ENCODE measurements at regions not wholly inside any gene's neighbourhood (a gene's known extent, or its start where the extent isn't known, plus 50 kb on each side); places are given as distances from the start of the nearest gene placed in this dataset.

GRCh38 chr12:84727961-84728360, 184.6 kb downstream of the SLC6A15 start:
- H3K36me3 Mint-ChIP-seq: no peaks in the 10 kb centered on the region
- no peak overlapping the region for H3K4me3 Mint-ChIP-seq
- peaks cover 0 to 5% (median 0%) of the 10 kb centered on the region in 11 donors for H3K9me3 Mint-ChIP-seq
- no peak overlapping the region for H3K27ac ChIP-seq (ENCODE audit: low read depth, low read length)
- intact Hi-C loops (cut with micrococcal nuclease): no loop called here
- no peaks in the 10 kb centered on the region for H3K4me1 Mint-ChIP-seq
- no peak overlapping the region for H3K4me3 ChIP-seq (ENCODE audit: low read length)
- H3K9me3 ChIP-seq (ENCODE audit: control insufficient read depth in 2 of 3, low read length in 3 of 3): no peaks in the 10 kb centered on the region
- ATAC-seq (no peak), DNase-seq (no peak)
- ChIA-PET POLR2A (no interaction called here), CTCF (no interaction called here)
- H3K4me1 ChIP-seq (ENCODE audit: control insufficient read depth in 2 of 2, insufficient read depth in 2 of 2, low read length in 2 of 2): no peaks in the 10 kb centered on the region
- H3K27me3 ChIP-seq (ENCODE audit: control insufficient read depth in 2 of 2, insufficient read depth in 2 of 2, low read length in 2 of 2): no peaks in the 10 kb centered on the region
- no peaks in the 10 kb centered on the region for H3K36me3 ChIP-seq (ENCODE audit: control insufficient read depth in 2 of 3, insufficient read depth in 3 of 3, low read length in 3 of 3)
- H3K27ac Mint-ChIP-seq: no peak overlapping the region
- no peaks in the 10 kb centered on the region for H3K27me3 Mint-ChIP-seq

- H3K27me3 Mint-ChIP-seq: no peaks in the 10 kb centered on the region
- no peak overlapping the region for H3K27ac ChIP-seq (ENCODE audit: low read depth, low read length)
- CTCF ChIA-PET: no interaction called here
- H3K4me3 ChIP-seq (ENCODE audit: low read length): no peak overlapping the region
- H3K4me1 Mint-ChIP-seq: no peaks in the 10 kb centered on the region
- DNase-seq (no peak), ATAC-seq (no peak)
- H3K27ac Mint-ChIP-seq: no peak overlapping the region
- H3K4me3 Mint-ChIP-seq: no peak overlapping the region
- no peaks in the 10 kb centered on the region for H3K4me1 ChIP-seq (ENCODE audit: control insufficient read depth in 2 of 2, insufficient read depth in 2 of 2, low read length in 2 of 2)
- no peaks in the 10 kb centered on the region for H3K9me3 ChIP-seq (ENCODE audit: control insufficient read depth in 2 of 3, low read length in 3 of 3)
- intact Hi-C loops (cut with micrococcal nuclease): no loop called here
- H3K36me3 ChIP-seq (ENCODE audit: control insufficient read depth in 2 of 3, insufficient read depth in 3 of 3, low read length in 3 of 3): no peaks in the 10 kb centered on the region
- POLR2A ChIA-PET: no interaction called here
- no peaks in the 10 kb centered on the region for H3K27me3 ChIP-seq (ENCODE audit: control insufficient read depth in 2 of 2, insufficient read depth in 2 of 2, low read length in 2 of 2)
- H3K9me3 Mint-ChIP-seq: peaks cover 0 to 5% (median 0%) of the 10 kb centered on the region in 11 donors
- no peaks in the 10 kb centered on the region for H3K36me3 Mint-ChIP-seq
These were observed 185.8 kb downstream of the SLC6A15 start for GRCh38 chr12:84726780-84727179.

- Histone ChIP-seq H3K4me3 (ENCODE audit: low read length) (no peak overlapping the region), H3K27me3 (ENCODE audit: control insufficient read depth in 2 of 2, insufficient read depth in 2 of 2, low read length in 2 of 2) (no peaks in the 10 kb centered on the region), H3K36me3 (ENCODE audit: control insufficient read depth in 2 of 3, insufficient read depth in 3 of 3, low read length in 3 of 3) (no peaks in the 10 kb centered on the region), H3K9me3 (ENCODE audit: control insufficient read depth in 2 of 3, low read length in 3 of 3) (no peaks in the 10 kb centered on the region), H3K27ac (ENCODE audit: low read depth, low read length) (no peak overlapping the region), H3K4me1 (ENCODE audit: control insufficient read depth in 2 of 2, insufficient read depth in 2 of 2, low read length in 2 of 2) (no peaks in the 10 kb centered on the region)
- H3K9me3 Mint-ChIP-seq: peaks cover 0 to 7% (median 0%) of the 10 kb centered on the region in 11 donors
- DNase-seq (no peak), ATAC-seq (no peak)
- H3K27ac Mint-ChIP-seq: no peak overlapping the region
- intact Hi-C loops (cut with micrococcal nuclease): no loop called here
- no peaks in the 10 kb centered on the region for H3K36me3 Mint-ChIP-seq
- H3K27me3 Mint-ChIP-seq: no peaks in the 10 kb centered on the region
- H3K4me1 Mint-ChIP-seq: no peaks in the 10 kb centered on the region
- no peak overlapping the region for H3K4me3 Mint-ChIP-seq
- ChIA-PET CTCF (no interaction called here), POLR2A (no interaction called here)
These were observed 188.6 kb downstream of the SLC6A15 start for GRCh38 chr12:84723988-84724387.

- DNase-seq: no peak
- H3K27me3 Mint-ChIP-seq: no peaks in the 10 kb centered on the region
- no peaks in the 10 kb centered on the region for H3K36me3 Mint-ChIP-seq
- ChIA-PET POLR2A (no interaction called here), CTCF (no interaction called here)
- H3K4me1 Mint-ChIP-seq: no peaks in the 10 kb centered on the region
- no peak overlapping the region for H3K27ac Mint-ChIP-seq
- no peak overlapping the region for H3K4me3 ChIP-seq (ENCODE audit: low read length)
- peaks cover 0 to 5% (median 0%) of the 10 kb centered on the region in 11 donors for H3K9me3 Mint-ChIP-seq
- H3K4me1 ChIP-seq (ENCODE audit: control insufficient read depth in 2 of 2, insufficient read depth in 2 of 2, low read length in 2 of 2): no peaks in the 10 kb centered on the region
- no peaks in the 10 kb centered on the region for H3K9me3 ChIP-seq (ENCODE audit: control insufficient read depth in 2 of 3, low read length in 3 of 3)
- intact Hi-C loops (cut with micrococcal nuclease): no loop called here
- no peaks in the 10 kb centered on the region for H3K27me3 ChIP-seq (ENCODE audit: control insufficient read depth in 2 of 2, insufficient read depth in 2 of 2, low read length in 2 of 2)
- H3K36me3 ChIP-seq (ENCODE audit: control insufficient read depth in 2 of 3, insufficient read depth in 3 of 3, low read length in 3 of 3): no peaks in the 10 kb centered on the region
- H3K27ac ChIP-seq (ENCODE audit: low read depth, low read length): no peak overlapping the region
- ATAC-seq: no peak
- H3K4me3 Mint-ChIP-seq: no peak overlapping the region
These were observed 192.6 kb downstream of the SLC6A15 start for GRCh38 chr12:84719997-84720396.

- Histone ChIP-seq H3K36me3 (ENCODE audit: control insufficient read depth in 2 of 3, insufficient read depth in 3 of 3, low read length in 3 of 3) (no peaks in the 10 kb centered on the region), H3K27me3 (ENCODE audit: control insufficient read depth in 2 of 2, insufficient read depth in 2 of 2, low read length in 2 of 2) (no peaks in the 10 kb centered on the region), H3K4me3 (ENCODE audit: low read length) (no peak overlapping the region), H3K9me3 (ENCODE audit: control insufficient read depth in 2 of 3, low read length in 3 of 3) (no peaks in the 10 kb centered on the region), H3K27ac (ENCODE audit: low read depth, low read length) (no peak overlapping the region), H3K4me1 (ENCODE audit: control insufficient read depth in 2 of 2, insufficient read depth in 2 of 2, low read length in 2 of 2) (no peaks in the 10 kb centered on the region)
- ChIA-PET CTCF (no interaction called here), POLR2A (no interaction called here)
- Mint-ChIP-seq H3K4me3 (no peak overlapping the region), H3K27me3 (no peaks in the 10 kb centered on the region), H3K9me3 (peaks cover 0 to 5% (median 0%) of the 10 kb centered on the region in 11 donors), H3K4me1 (no peaks in the 10 kb centered on the region), H3K36me3 (no peaks in the 10 kb centered on the region), H3K27ac (no peak overlapping the region)
- ATAC-seq (no peak), DNase-seq (no peak)
- intact Hi-C loops (cut with micrococcal nuclease): no loop called here
These were observed 193.7 kb downstream of the SLC6A15 start for GRCh38 chr12:84718906-84719305.

- DNase-seq (no peak), ATAC-seq (no peak)
- ChIA-PET CTCF (no interaction called here), POLR2A (no interaction called here)
- no peaks in the 10 kb centered on the region for H3K4me1 ChIP-seq (ENCODE audit: control insufficient read depth in 2 of 2, insufficient read depth in 2 of 2, low read length in 2 of 2)
- intact Hi-C loops (cut with micrococcal nuclease): no loop called here
- Mint-ChIP-seq H3K36me3 (no peaks in the 10 kb centered on the region), H3K4me3 (no peak overlapping the region), H3K27me3 (no peaks in the 10 kb centered on the region), H3K9me3 (peaks cover 0 to 1% (median 0%) of the 10 kb centered on the region in 11 donors), H3K4me1 (no peaks in the 10 kb centered on the region), H3K27ac (no peak overlapping the region)
- H3K27me3 ChIP-seq (ENCODE audit: control insufficient read depth in 2 of 2, insufficient read depth in 2 of 2, low read length in 2 of 2): no peaks in the 10 kb centered on the region
- H3K36me3 ChIP-seq (ENCODE audit: control insufficient read depth in 2 of 3, insufficient read depth in 3 of 3, low read length in 3 of 3): no peaks in the 10 kb centered on the region
- no peak overlapping the region for H3K4me3 ChIP-seq (ENCODE audit: low read length)
- H3K27ac ChIP-seq (ENCODE audit: low read depth, low read length): no peak overlapping the region
- no peaks in the 10 kb centered on the region for H3K9me3 ChIP-seq (ENCODE audit: control insufficient read depth in 2 of 3, low read length in 3 of 3)
These were observed 199.9 kb downstream of the SLC6A15 start for GRCh38 chr12:84712747-84713146.

GRCh38 chr12:84706374-84706773, 206.2 kb downstream of the SLC6A15 start:
- no peak for ATAC-seq
- DNase-seq: no peak
- intact Hi-C loops (cut with micrococcal nuclease): no loop called here
- POLR2A ChIA-PET: no interaction called here
- Histone ChIP-seq H3K4me3 (ENCODE audit: low read length) (no peak overlapping the region), H3K4me1 (ENCODE audit: control insufficient read depth in 2 of 2, insufficient read depth in 2 of 2, low read length in 2 of 2) (no peaks in the 10 kb centered on the region), H3K27ac (ENCODE audit: low read depth, low read length) (no peak overlapping the region), H3K27me3 (ENCODE audit: control insufficient read depth in 2 of 2, insufficient read depth in 2 of 2, low read length in 2 of 2) (no peaks in the 10 kb centered on the region), H3K36me3 (ENCODE audit: control insufficient read depth in 2 of 3, insufficient read depth in 3 of 3, low read length in 3 of 3) (no peaks in the 10 kb centered on the region), H3K9me3 (ENCODE audit: control insufficient read depth in 2 of 3, low read length in 3 of 3) (no peaks in the 10 kb centered on the region)
- H3K27me3 Mint-ChIP-seq: no peaks in the 10 kb centered on the region
- peaks cover 0 to 3% (median 0%) of the 10 kb centered on the region in 7 donors for H3K4me1 Mint-ChIP-seq
- H3K36me3 Mint-ChIP-seq: no peaks in the 10 kb centered on the region
- CTCF ChIA-PET: no interaction called here
- H3K4me3 Mint-ChIP-seq: no peak overlapping the region
- H3K27ac Mint-ChIP-seq: no peak overlapping the region
- peaks cover 0 to 3% (median 0%) of the 10 kb centered on the region in 11 donors for H3K9me3 Mint-ChIP-seq
